OCI-LY1 (cell line): ENCODE measurements at regions not wholly inside any gene's neighbourhood (a gene's known extent, or its start where the extent isn't known, plus 50 kb on each side); places are given as distances from the start of the nearest gene placed in this dataset.

Source experiments
- H2AFZ ChIP-seq: fragments of 200-600 bp; sonication (generic), shearing (Covaris generic); 2 replicates; pipeline ENCODE4 v1.6.0; 2014; ENCODE audit warnings: antibody characterized with exemption, mild to moderate bottlenecking, low read length
- H3F3A ChIP-seq: fragments of 200-600 bp; sonication (generic), shearing (Covaris generic); 2 replicates; pipeline ENCODE4 v1.6.0; 2014; ENCODE audit warnings: mild to moderate bottlenecking, antibody characterized with exemption, low read length, moderate library complexity; ENCODE audit not compliant: insufficient read depth
- H3K27ac ChIP-seq: fragments of 200-600 bp; sonication (generic); 2 replicates; pipeline ENCODE4 v1.5.1; 2014; ENCODE audit warnings: low read length, mixed run types, mild to moderate bottlenecking, low read depth; ENCODE audit not compliant: poor library complexity, severe bottlenecking
- H3K27me3 ChIP-seq: fragments of 200-600 bp; sonication (generic); 2 replicates; pipeline ENCODE4 v1.6.0; 2014; ENCODE audit warnings: antibody characterized with exemption, mild to moderate bottlenecking, low read length, moderate library complexity; ENCODE audit not compliant: insufficient read depth
- H3K36me3 ChIP-seq: fragments of 200-600 bp; sonication (generic); 2 replicates; pipeline ENCODE4 v1.6.1; 2014; ENCODE audit warnings: mild to moderate bottlenecking, antibody characterized with exemption, low read length, moderate library complexity, mixed read lengths; ENCODE audit not compliant: insufficient read depth
- H3K4me1 ChIP-seq: fragments of 200-600 bp; sonication (generic); 2 replicates; pipeline ENCODE4 v1.5.1; 2014; ENCODE audit warnings: mild to moderate bottlenecking, low read length, moderate library complexity; ENCODE audit not compliant: insufficient read depth, severe bottlenecking
- H3K4me2 ChIP-seq: fragments of 200-600 bp; sonication (generic), shearing (Covaris generic); 2 replicates; pipeline ENCODE4 v1.6.1; 2014; ENCODE audit warnings: low read length
- H3K4me3 ChIP-seq: fragments of 200-600 bp; sonication (generic); 2 replicates; pipeline ENCODE4 v1.5.1; 2014; ENCODE audit warnings: low read length, low read depth, mild to moderate bottlenecking, mixed read lengths; ENCODE audit not compliant: poor library complexity, severe bottlenecking
- H3K79me2 ChIP-seq: fragments of 200-600 bp; shearing (Covaris generic); 2 replicates; pipeline ENCODE4 v1.6.1; 2016; ENCODE audit warnings: mixed run types, low read length, mixed read lengths; ENCODE audit not compliant: insufficient read depth
- H3K9ac ChIP-seq: fragments of 200-600 bp; sonication (generic), shearing (Covaris generic); 2 replicates; pipeline ENCODE4 v1.6.1; 2014; ENCODE audit warnings: mild to moderate bottlenecking, low read length, mixed read lengths
- H3K9me2 ChIP-seq: fragments of 200-600 bp; sonication (generic), shearing (Covaris generic); 2 replicates; pipeline ENCODE4 v1.6.1; 2014; ENCODE audit warnings: low read depth, mild to moderate bottlenecking, low read length, mixed read lengths
- H3K9me3 ChIP-seq: fragments of 200-600 bp; shearing (Covaris generic); 2 replicates; pipeline ENCODE4 v1.6.1; 2014; ENCODE audit warnings: low read length, mixed read lengths
- H4K20me1 ChIP-seq: fragments of 200-600 bp; sonication (generic), shearing (Covaris generic); 2 replicates; pipeline ENCODE4 v1.6.0; 2016; ENCODE audit warnings: mild to moderate bottlenecking, low read length; ENCODE audit not compliant: insufficient read depth
- EZH2 ChIP-seq: fragments of 200-600 bp; sonication (generic), shearing (Covaris generic); IDR thresholded peaks from 2 replicates; pipeline ENCODE4 v1.8.0; 2017; ENCODE audit warnings: borderline replicate concordance, mixed run types, mild to moderate bottlenecking, antibody characterized with exemption, low read length, moderate library complexity, mixed read lengths
- TF ChIP-seq, protein P1 (sequence below): fragments of 200-600 bp; sonication (generic), shearing (Covaris generic); IDR thresholded peaks from 2 replicates; pipeline ENCODE4 v1.5.1; 2017; ENCODE audit warnings: mild to moderate bottlenecking, antibody characterized with exemption, low read length, moderate library complexity, mixed read lengths

DNA sequence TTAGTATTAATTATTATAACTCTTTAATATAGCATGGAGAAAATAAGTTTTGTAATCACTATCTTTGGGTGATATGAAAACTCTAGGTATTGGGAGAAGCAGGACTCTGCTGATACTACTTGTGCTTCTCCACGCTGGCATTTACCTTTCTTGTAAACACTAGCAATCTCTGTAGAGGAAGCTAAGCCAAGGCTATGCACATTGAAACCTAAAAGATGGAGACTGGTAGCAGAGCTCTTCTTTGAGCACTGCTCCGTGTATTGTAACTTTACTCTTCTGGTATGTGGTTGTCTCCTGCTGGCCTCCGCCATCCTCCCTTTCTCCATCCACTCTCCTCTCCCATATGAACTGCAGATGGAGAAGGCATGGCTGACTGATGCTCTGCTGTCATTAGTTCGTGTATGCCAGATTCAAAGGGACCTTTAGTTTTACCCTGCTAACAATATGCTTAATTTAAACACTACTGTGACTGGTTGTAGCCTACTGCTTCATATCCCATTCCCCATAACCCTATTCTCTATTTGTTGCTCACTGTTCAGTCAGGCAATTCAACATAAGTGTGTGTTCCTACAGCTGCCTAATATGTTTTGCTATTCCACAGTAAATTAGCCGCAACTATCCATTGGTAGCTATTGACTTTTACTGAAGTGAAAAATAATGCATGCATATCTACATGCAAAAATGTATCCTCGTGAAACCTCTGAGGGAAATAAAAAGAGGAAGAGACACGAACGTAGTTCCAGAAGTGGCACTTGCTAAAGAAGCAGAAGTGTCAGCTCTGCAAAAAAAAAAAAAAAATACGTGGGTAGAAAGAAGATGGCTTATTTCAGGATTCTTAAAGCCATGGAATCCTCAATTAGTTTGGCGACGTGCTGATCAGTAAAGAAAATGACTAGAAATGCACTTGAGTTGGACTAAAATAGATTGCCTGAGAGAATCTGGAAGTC, 55.6 kb upstream of the CCSER1 start:
- Histone ChIP-seq H3K36me3 (no peaks in the 10 kb centered on the region), H3K4me2 (no peak overlapping the region), H4K20me1 (no peaks in the 10 kb centered on the region), H3F3A (no peaks in the 10 kb centered on the region), H3K79me2 (no peaks in the 10 kb centered on the region), H3K9me3 (no peaks in the 10 kb centered on the region), H3K27me3 (no peaks in the 10 kb centered on the region), H3K27ac (no peak overlapping the region), H2AFZ (no peak overlapping the region), H3K4me3 (no peak overlapping the region), H3K9ac (no peak overlapping the region), H3K4me1 (no peaks in the 10 kb centered on the region), H3K9me2 (no peaks in the 10 kb centered on the region)
- TF ChIP-seq, protein P1, sequence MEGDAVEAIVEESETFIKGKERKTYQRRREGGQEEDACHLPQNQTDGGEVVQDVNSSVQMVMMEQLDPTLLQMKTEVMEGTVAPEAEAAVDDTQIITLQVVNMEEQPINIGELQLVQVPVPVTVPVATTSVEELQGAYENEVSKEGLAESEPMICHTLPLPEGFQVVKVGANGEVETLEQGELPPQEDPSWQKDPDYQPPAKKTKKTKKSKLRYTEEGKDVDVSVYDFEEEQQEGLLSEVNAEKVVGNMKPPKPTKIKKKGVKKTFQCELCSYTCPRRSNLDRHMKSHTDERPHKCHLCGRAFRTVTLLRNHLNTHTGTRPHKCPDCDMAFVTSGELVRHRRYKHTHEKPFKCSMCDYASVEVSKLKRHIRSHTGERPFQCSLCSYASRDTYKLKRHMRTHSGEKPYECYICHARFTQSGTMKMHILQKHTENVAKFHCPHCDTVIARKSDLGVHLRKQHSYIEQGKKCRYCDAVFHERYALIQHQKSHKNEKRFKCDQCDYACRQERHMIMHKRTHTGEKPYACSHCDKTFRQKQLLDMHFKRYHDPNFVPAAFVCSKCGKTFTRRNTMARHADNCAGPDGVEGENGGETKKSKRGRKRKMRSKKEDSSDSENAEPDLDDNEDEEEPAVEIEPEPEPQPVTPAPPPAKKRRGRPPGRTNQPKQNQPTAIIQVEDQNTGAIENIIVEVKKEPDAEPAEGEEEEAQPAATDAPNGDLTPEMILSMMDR: no peak
- no peak for TF ChIP-seq EZH2

DNA sequence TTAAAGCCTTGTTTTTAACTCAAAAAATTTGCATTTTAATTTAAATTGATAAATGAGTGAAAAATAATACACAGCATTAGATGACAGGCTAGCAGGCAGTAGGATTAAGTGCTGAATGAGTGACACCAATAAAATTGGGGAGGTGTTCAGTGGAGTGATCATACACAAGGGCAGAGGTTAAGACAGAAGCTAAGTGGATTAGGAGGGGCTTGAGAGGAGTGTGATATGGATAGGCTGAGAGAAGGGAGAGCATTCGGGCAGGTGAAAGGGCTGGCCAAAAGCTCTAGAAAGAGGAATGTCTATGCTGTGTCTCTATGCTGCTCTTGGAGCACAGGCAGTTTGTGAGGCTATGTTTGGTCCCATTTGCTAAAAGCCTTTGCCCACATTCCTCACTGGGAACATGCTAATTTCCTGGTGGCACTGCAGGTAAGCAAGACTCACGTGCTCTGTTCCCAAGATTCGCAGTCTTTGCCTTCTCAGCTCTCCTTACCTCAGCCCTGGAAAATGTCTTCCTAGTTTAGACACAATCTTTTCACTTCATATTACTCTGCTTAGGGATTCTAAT, 52.8 kb upstream of the CCSER1 start:
- Histone ChIP-seq H3K4me2 (no peak overlapping the region), H3K4me1 (no peaks in the 10 kb centered on the region), H3K27me3 (no peaks in the 10 kb centered on the region), H2AFZ (no peak overlapping the region), H3K36me3 (no peaks in the 10 kb centered on the region), H3K9me3 (no peaks in the 10 kb centered on the region), H3F3A (no peaks in the 10 kb centered on the region), H3K27ac (no peak overlapping the region), H3K9ac (no peak overlapping the region), H3K79me2 (no peaks in the 10 kb centered on the region), H3K9me2 (no peaks in the 10 kb centered on the region), H4K20me1 (no peaks in the 10 kb centered on the region), H3K4me3 (no peak overlapping the region)
- TF ChIP-seq EZH2: no peak
- TF ChIP-seq, protein P1: no peak
